ENCODE measurements at regions not wholly inside any gene's neighbourhood (a gene's known extent, or its start where the extent isn't known, plus 50 kb on each side); places are given as distances from the start of the nearest gene placed in this dataset.
"Not testable (repeated sequence)": the region's sequence is repeated elsewhere in the genome, so short reads cannot be mapped to it uniquely, and the experiment has no call there.

DNA sequence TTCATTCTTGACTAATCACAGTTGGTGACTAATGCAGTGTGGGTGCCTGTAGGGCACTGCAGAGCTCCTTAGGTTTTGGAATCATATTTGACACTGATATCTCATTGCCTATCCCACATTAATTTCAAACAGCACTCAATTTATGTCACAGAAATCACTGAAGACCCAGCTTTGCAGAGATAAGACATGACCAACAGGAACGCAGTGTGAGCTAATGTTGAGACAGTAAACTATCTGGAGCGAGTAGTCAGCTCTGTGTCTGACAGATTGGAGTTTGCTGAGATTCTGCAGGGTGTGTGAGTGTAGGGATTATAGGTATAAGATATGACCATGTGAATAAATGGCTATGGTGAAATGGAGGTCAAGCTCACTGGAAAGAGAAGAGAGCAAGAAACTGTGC is 1586.1 kb upstream of the AGA start:
- DNase-seq (ENCODE audit: low read depth): no peak
- TF ChIP-seq CTCF (conservative IDR thresholded peaks at IDR 0.05; ENCODE audit: low read length): no peak
- H3K4me3 ChIP-seq (ENCODE audit: low read length): no peak overlapping the region

DNA sequence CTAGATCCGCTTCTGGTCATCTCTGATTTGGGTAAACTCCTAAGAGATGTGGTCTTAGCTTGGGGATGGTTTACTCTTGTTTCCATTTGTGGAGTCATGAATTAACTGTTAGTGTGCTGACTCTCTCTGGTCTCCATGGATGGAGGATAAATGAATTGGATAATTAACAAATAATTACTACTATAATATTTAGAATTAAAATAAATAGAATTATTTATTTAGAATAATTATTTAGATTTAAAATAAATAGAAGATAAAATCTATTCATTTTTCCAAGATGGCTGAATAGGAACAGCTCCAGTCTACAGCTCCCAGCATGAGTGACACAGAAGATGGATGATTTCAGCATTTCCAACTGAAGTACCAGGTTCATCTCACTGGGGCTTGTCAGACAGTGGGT is 1587.4 kb upstream of the AGA start:
- no peak for DNase-seq (ENCODE audit: low read depth)
- TF ChIP-seq CTCF (conservative IDR thresholded peaks at IDR 0.05; ENCODE audit: low read length): no peak

GRCh38 chr4:179040259-179040658 is 1598.0 kb upstream of the AGA start:
- no peak for DNase-seq (ENCODE audit: low read depth)
- TF ChIP-seq CTCF (conservative IDR thresholded peaks at IDR 0.05; ENCODE audit: low read length): no peak
- H3K4me3 ChIP-seq (ENCODE audit: low read length): no peak overlapping the region

More for the DNA sequence above, 1587.4 kb upstream of the AGA start:
- H3K4me3 ChIP-seq (ENCODE audit: low read length): no peak overlapping the region

GRCh38 chr4:179048839-179049453 is 1606.7 kb upstream of the AGA start:
- no peak overlapping the region for H3K4me3 ChIP-seq (ENCODE audit: low read length)
- no peak for DNase-seq (ENCODE audit: low read depth)
- TF ChIP-seq CTCF (conservative IDR thresholded peaks at IDR 0.05; ENCODE audit: low read length): no peak

GRCh38 chr4:179051206-179051605 is 1609.0 kb upstream of the AGA start:
- no peak for TF ChIP-seq CTCF (conservative IDR thresholded peaks at IDR 0.05; ENCODE audit: low read length)
- no peak for DNase-seq (ENCODE audit: low read depth)

DNA sequence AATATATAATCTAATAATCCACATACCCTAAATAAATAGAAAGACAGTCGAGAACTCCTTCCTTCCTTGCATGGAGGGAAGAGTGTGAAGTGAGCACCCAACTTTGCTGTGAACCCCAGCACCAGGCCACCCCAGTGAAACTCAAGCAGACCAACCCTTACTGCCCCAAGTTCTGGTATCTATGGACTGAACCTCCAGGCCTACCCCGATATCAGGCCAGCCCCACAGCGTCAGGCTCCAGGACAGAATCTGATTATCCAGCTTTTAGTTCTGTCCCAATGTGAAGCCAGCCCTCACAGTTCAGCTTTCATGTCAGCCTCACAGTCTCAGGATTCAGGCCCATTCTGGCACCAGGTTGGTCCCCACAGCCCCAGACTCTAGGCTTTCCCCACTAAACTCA is 1617.2 kb upstream of the AGA start:
- no peak overlapping the region for H3K4me3 ChIP-seq (ENCODE audit: low read length)
- no peak for DNase-seq (ENCODE audit: low read depth)
- TF ChIP-seq CTCF (conservative IDR thresholded peaks at IDR 0.05; ENCODE audit: low read length): no peak

More at GRCh38 chr4:179051206-179051605, 1609.0 kb upstream of the AGA start:
- no peak overlapping the region for H3K4me3 ChIP-seq (ENCODE audit: low read length)

GRCh38 chr4:179066254-179066653 is 1624.0 kb upstream of the AGA start:
- not testable (repeated sequence) for DNase-seq (ENCODE audit: low read depth); H3K4me3 ChIP-seq (ENCODE audit: low read length)

DNA sequence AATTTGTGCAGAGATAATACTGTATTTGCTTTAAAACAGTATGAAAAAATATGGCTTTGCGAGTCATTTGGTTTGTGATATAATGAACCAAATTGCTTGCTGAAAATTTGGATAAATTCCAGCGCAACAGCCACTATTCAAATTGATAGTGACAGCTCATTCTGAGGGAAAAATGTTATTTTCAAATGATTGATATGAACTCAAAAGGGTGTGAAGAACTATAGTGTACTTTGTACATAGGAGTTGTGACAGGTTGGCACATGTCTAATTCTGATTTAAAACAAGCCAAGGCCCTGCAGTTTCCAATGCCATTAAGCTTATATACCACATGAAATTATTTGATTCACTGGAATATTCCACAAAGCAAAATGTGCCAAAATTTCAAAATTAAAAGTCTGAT is 1628.9 kb upstream of the AGA start:
- no peak for DNase-seq (ENCODE audit: low read depth)
- H3K4me3 ChIP-seq (ENCODE audit: low read length): no peak overlapping the region
- no peak for TF ChIP-seq CTCF (conservative IDR thresholded peaks at IDR 0.05; ENCODE audit: low read length)
